Immature natural killer cell (primary cell): ENCODE measurements at regions not wholly inside any gene's neighbourhood (a gene's known extent, or its start where the extent isn't known, plus 50 kb on each side); places are given as distances from the start of the nearest gene placed in this dataset.
"Not testable (repeated sequence)": the region's sequence is repeated elsewhere in the genome, so short reads cannot be mapped to it uniquely, and the experiment has no call there.

Source experiments
- DNase-seq, 3 donors: peaks; one replicate each; pipeline ENCODE4 v3.0.0; 2022; ENCODE audit warnings: mixed read lengths in 1 of 3
- H3K27ac Mint-ChIP-seq, 6 donors: one replicate each; pipeline ENCODE4 v1.8.0; 2020; ENCODE audit warnings: mixed read lengths in 6 of 6, mild to moderate bottlenecking in 5 of 6, inconsistent platforms in 4 of 6, moderate library complexity in 3 of 6
- H3K27me3 Mint-ChIP-seq, 3 donors: one replicate each; pipeline ENCODE4 v1.8.0; 2020 to 2021; ENCODE audit warnings: low read depth in 3 of 3, mild to moderate bottlenecking in 3 of 3, mixed read lengths in 3 of 3, moderate library complexity in 3 of 3, inconsistent platforms in 1 of 3
- H3K36me3 Mint-ChIP-seq, 3 donors: one replicate each; pipeline ENCODE4 v1.8.0; 2020; ENCODE audit warnings: mixed read lengths in 3 of 3, inconsistent platforms in 2 of 3, mild to moderate bottlenecking in 2 of 3
- H3K4me1 Mint-ChIP-seq, 2 donors: one replicate each; pipeline ENCODE4 v1.8.0; 2020; ENCODE audit warnings: inconsistent platforms in 2 of 2, mild to moderate bottlenecking in 2 of 2, mixed read lengths in 2 of 2, moderate library complexity in 1 of 2
- H3K4me3 Mint-ChIP-seq, 5 donors: one replicate each; pipeline ENCODE4 v1.8.0; 2020; ENCODE audit warnings: mild to moderate bottlenecking in 5 of 5, mixed read lengths in 5 of 5, inconsistent platforms in 3 of 5, moderate library complexity in 3 of 5
- H3K9me3 Mint-ChIP-seq, 6 donors: one replicate each; pipeline ENCODE4 v1.8.0; 2020; ENCODE audit warnings: mild to moderate bottlenecking in 6 of 6, mixed read lengths in 6 of 6, inconsistent platforms in 4 of 6, moderate library complexity in 3 of 6

GRCh38 chr4:189510601-189511000 lies 430.1 kb upstream of the FRG1 start:
- DNase-seq: no peak
- Mint-ChIP-seq H3K27me3 (peaks cover 0 to 1% (median 1%) of the 10 kb centered on the region in 3 donors), H3K4me1 (no peaks in the 10 kb centered on the region), H3K36me3 (no peaks in the 10 kb centered on the region), H3K9me3 (peaks cover 4 to 14% (median 7%) of the 10 kb centered on the region in 6 donors), H3K4me3 (no peak overlapping the region), H3K27ac (no peak overlapping the region)

GRCh38 chr4:189511581-189511980 lies 429.1 kb upstream of the FRG1 start:
- H3K4me3 Mint-ChIP-seq: no peak overlapping the region
- H3K27ac Mint-ChIP-seq: no peak overlapping the region
- peaks cover 0 to 1% (median 1%) of the 10 kb centered on the region in 3 donors for H3K27me3 Mint-ChIP-seq
- H3K9me3 Mint-ChIP-seq: peaks cover 4 to 13% (median 8%) of the 10 kb centered on the region in 6 donors
- no peaks in the 10 kb centered on the region for H3K4me1 Mint-ChIP-seq
- no peaks in the 10 kb centered on the region for H3K36me3 Mint-ChIP-seq
- DNase-seq: no peak

GRCh38 chr4:189513421-189513820 lies 427.3 kb upstream of the FRG1 start:
- Mint-ChIP-seq H3K9me3 (peaks cover 4 to 12% (median 9%) of the 10 kb centered on the region in 6 donors), H3K4me1 (no peaks in the 10 kb centered on the region), H3K27ac (no peak overlapping the region), H3K36me3 (no peaks in the 10 kb centered on the region), H3K4me3 (no peak overlapping the region), H3K27me3 (peaks cover 0 to 1% (median 1%) of the 10 kb centered on the region in 3 donors)
- DNase-seq: no peak

DNA sequence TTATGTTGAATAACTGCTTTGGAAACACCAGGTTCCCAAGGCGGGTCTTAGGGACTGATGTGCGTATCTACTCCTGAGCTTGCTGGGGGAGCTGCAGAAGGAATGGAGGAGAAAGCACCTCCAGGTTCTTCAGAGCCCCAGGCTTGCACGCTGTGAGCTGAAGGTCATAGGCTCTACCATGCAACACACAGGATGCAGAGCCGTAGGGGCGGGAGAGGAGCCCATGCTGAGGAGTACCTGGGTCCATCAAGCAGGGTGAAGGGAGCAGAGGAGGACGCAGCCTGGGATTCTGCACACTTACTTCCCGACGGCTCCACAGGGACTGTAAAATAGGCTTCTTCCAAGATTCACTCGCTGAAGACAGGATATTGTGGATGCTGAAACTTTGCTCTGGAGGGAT lies 426.5 kb upstream of the FRG1 start:
- no peaks in the 10 kb centered on the region for H3K4me1 Mint-ChIP-seq
- DNase-seq: no peak
- peaks cover 0 to 1% (median 1%) of the 10 kb centered on the region in 3 donors for H3K27me3 Mint-ChIP-seq
- H3K4me3 Mint-ChIP-seq: no peak overlapping the region
- H3K27ac Mint-ChIP-seq: no peak overlapping the region
- no peaks in the 10 kb centered on the region for H3K36me3 Mint-ChIP-seq
- H3K9me3 Mint-ChIP-seq: peaks cover 4 to 12% (median 10%) of the 10 kb centered on the region in 6 donors

- Mint-ChIP-seq H3K4me3 (no peak overlapping the region), H3K27ac (no peak overlapping the region), H3K27me3 (peaks cover 0 to 1% (median 0%) of the 10 kb centered on the region in 3 donors), H3K36me3 (no peaks in the 10 kb centered on the region), H3K9me3 (peaks cover 4 to 21% (median 7%) of the 10 kb centered on the region in 6 donors), H3K4me1 (no peaks in the 10 kb centered on the region)
- DNase-seq: no peak
Measured at GRCh38 chr4:189516902-189517301, 423.8 kb upstream of the FRG1 start.

DNA sequence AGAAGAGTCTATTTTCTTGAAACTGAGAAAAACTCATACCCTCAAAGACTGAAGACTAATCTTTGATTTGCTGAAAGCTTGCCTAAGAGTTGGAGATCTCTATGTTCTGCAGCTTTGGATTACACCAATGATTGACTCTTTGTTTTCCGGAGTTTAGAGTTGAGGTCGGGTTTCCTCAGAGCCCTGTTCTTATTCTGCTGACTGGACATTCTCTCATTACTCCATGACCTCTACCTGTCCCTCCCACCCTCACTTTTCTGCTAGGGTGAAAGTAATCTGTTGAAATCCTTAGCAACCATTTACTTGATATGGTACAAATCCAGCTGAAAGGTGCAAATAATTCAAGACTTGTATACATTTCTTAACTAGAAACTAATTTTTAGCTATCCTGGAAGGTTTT lies 421.5 kb upstream of the FRG1 start:
- Mint-ChIP-seq H3K9me3 (peaks cover 4 to 30% (median 15%) of the 10 kb centered on the region in 6 donors), H3K4me3 (no peak overlapping the region), H3K27ac (no peak overlapping the region), H3K27me3 (peaks cover 0 to 1% (median under 1%) of the 10 kb centered on the region in 3 donors), H3K36me3 (no peaks in the 10 kb centered on the region), H3K4me1 (no peaks in the 10 kb centered on the region)
- no peak for DNase-seq

DNA sequence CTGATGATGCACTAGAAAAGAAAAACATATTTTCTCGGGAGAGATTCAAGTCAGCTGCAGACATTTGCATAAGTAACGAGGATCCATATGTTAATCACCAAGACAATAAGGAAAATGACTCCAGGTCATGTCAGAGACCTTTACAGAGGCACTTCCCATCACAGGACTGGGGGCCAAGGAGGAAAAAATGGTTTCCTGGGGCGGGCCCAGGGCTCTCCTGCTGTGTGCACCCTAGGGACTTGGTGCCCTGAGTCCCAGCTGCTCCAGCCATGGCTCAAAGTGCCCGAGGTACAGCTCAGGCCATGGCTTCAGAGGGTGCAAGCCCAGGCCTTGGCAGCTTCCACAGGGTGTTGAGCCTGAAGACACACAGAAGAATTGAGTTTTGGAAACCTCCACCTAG lies 415.4 kb upstream of the FRG1 start:
- H3K27me3 Mint-ChIP-seq: peaks cover 0 to 1% (median 0%) of the 10 kb centered on the region in 3 donors

GRCh38 chr4:189530848-189531247 lies 409.8 kb upstream of the FRG1 start:
- Mint-ChIP-seq H3K27ac (no peak overlapping the region), H3K9me3 (peaks cover 14 to 46% (median 27%) of the 10 kb centered on the region in 6 donors), H3K36me3 (peaks cover 0 to 7% (median 0%) of the 10 kb centered on the region in 3 donors), H3K27me3 (no peaks in the 10 kb centered on the region), H3K4me1 (no peaks in the 10 kb centered on the region), H3K4me3 (no peak overlapping the region)
- DNase-seq: no peak

More for the DNA sequence above, 415.4 kb upstream of the FRG1 start:
- Mint-ChIP-seq H3K4me3 (no peak overlapping the region), H3K4me1 (no peaks in the 10 kb centered on the region), H3K27ac (no peak overlapping the region), H3K9me3 (peaks cover 15 to 58% (median 26%) of the 10 kb centered on the region in 6 donors), H3K36me3 (peaks cover 0 to 3% (median 0%) of the 10 kb centered on the region in 3 donors)
- DNase-seq: no peak

DNA sequence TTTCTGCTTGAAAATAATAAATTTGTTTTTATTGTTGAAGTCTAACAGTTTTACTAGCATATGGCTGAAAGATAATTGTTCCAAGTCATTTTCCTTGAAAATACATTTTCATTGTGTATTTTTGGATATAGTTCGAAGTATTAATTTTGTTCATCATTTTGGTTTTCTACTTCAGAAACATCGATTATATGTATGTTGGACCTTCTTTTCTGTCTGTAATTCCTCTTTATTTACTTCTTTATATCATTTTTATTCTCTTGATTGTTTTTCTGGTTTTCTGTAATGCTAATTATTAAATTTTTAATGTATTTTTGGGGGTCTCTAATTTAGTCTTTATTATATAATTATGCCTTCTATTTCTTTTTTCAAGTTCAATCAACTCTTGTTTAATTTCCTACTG lies 407.1 kb upstream of the FRG1 start:
- no peak overlapping the region for H3K4me3 Mint-ChIP-seq
- peaks cover 0 to 3% (median 0%) of the 10 kb centered on the region in 3 donors for H3K36me3 Mint-ChIP-seq
- no peaks in the 10 kb centered on the region for H3K4me1 Mint-ChIP-seq
- no peak for DNase-seq
- no peaks in the 10 kb centered on the region for H3K27me3 Mint-ChIP-seq
- no peak overlapping the region for H3K27ac Mint-ChIP-seq
- peaks cover 10 to 50% (median 39%) of the 10 kb centered on the region in 6 donors for H3K9me3 Mint-ChIP-seq

DNA sequence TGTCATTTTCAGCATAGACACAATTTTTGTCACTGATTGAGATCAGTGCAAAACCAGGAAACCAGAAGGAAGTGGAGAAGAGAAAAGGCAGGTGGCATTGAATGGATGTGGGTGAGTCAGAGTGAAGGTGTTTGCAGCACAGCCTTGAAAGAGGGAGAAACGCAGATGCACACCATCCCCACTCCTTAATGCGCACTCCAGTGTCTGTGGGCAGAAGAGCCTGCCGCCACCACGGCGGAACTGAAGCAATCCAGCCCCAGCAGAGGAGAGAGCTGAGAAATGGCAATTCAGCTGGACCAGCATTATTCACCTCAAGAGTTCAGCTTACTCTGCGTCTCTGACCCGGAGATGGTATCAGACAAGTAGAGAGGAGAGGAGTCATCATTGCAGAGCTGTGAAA lies 393.1 kb upstream of the FRG1 start:
- DNase-seq: no peak
- Mint-ChIP-seq H3K4me3 (no peak overlapping the region), H3K4me1 (peaks cover 0 to 7% of the 10 kb centered on the region in 2 donors), H3K9me3 (peaks cover 0 to 11% (median 2%) of the 10 kb centered on the region in 6 donors), H3K36me3 (no peaks in the 10 kb centered on the region), H3K27ac (no peak overlapping the region), H3K27me3 (no peaks in the 10 kb centered on the region)

GRCh38 chr4:189548484-189549125 lies 392.1 kb upstream of the FRG1 start:
- Mint-ChIP-seq H3K36me3 (no peaks in the 10 kb centered on the region), H3K27ac (no peak overlapping the region)

DNA sequence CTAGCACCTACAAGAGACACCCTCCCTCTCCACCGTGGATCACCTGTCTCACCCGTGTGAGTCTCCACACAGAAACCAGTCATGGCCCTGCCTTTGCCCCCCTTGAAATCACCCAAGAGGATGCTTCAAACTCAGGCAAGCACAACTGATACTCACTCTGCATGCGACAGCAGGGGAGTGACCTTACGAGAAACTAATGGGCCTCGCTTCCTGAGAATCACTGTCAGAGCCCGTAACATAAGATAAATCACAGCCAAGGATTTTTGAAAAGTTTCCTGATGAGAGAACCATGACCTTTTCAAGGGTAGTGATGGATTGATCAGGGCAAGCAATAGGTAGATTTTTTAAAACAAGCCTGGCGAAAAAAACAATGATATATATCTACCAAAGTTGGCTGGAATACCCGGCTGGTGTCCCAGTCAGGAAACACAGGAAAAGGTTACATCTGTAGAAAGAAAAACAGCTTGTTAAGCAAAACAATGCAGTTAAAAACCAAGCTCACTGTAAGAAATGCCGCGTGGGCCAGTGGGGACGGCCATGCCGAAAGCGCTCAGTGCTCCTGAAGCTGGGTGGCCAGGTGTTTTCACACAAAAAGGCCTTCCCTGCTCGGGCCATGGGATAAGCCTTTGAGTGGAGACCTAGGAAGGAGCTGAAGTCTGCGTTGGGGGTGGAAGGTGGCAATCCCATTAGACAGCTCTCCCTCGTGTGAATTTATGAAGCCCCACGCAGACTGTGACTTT lies 388.6 kb upstream of the FRG1 start:
- not testable (repeated sequence) for DNase-seq, H3K4me1 Mint-ChIP-seq, H3K27ac Mint-ChIP-seq, H3K36me3 Mint-ChIP-seq, H3K4me3 Mint-ChIP-seq, H3K27me3 Mint-ChIP-seq, H3K9me3 Mint-ChIP-seq

More at GRCh38 chr4:189548484-189549125, 392.1 kb upstream of the FRG1 start:
- Mint-ChIP-seq H3K9me3 (peaks cover 0 to 11% (median 3%) of the 10 kb centered on the region in 6 donors), H3K27me3 (no peaks in the 10 kb centered on the region), H3K4me3 (no peak overlapping the region), H3K4me1 (peaks cover 0 to 7% of the 10 kb centered on the region in 2 donors)
- no peak for DNase-seq

- not testable (repeated sequence) for H3K27ac Mint-ChIP-seq, H3K4me3 Mint-ChIP-seq
Measured at GRCh38 chr4:189560605-189561004, 380.1 kb upstream of the FRG1 start.

DNA sequence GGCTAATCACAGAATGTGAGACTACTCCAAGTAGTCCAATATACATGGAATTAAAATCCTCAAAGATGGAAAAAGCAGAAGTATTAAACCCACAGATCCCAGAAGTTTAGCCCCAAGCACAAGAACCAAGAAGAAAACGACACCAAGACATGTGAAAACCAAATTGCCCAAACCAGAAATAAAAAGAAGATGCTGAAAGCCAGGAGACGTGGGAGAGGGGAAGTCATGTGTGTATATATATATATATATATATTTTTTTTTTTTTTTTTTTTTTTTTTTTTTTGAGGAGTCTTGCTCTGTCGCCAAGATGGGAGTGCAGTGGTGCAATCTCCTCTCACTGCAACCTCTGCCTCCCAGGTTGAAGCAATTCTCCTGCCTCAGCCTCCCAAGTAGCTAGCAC lies 376.9 kb upstream of the FRG1 start:
- H3K27ac Mint-ChIP-seq: not testable (repeated sequence)

More at GRCh38 chr4:189560605-189561004, 380.1 kb upstream of the FRG1 start:
- not testable (repeated sequence) for DNase-seq, H3K9me3 Mint-ChIP-seq, H3K27me3 Mint-ChIP-seq, H3K4me1 Mint-ChIP-seq, H3K36me3 Mint-ChIP-seq

More for the DNA sequence above, 376.9 kb upstream of the FRG1 start:
- not testable (repeated sequence) for H3K9me3 Mint-ChIP-seq, H3K36me3 Mint-ChIP-seq, H3K4me3 Mint-ChIP-seq, H3K4me1 Mint-ChIP-seq, DNase-seq, H3K27me3 Mint-ChIP-seq
